WTC11 (cell line): ENCODE measurements at regions not wholly inside any gene's neighbourhood (a gene's known extent, or its start where the extent isn't known, plus 50 kb on each side); places are given as distances from the start of the nearest gene placed in this dataset.
A peak's percentile ranks its signal among the peaks of the same experiment; 100 is the strongest.
"Not testable (repeated sequence)": the region's sequence is repeated elsewhere in the genome, so short reads cannot be mapped to it uniquely, and the experiment has no call there.

Experiments used
- ATAC-seq: fragments of 200-7000 bp; cut with Tn5 transposase; 2 replicates; pipeline ENCODE4 v1.10.0; 2021; ENCODE audit warnings: mild to moderate bottlenecking, moderate library complexity
- CTCF ChIA-PET: fragments of 300-600 bp; sonication (Branson Sonifier 250); formaldehyde crosslinking; loops from one replicate; lab custom pipeline; 2021; ENCODE audit warnings: antibody characterized with exemption; lab: Charles Lee
- POLR2A ChIA-PET: fragments of 350-600 bp; sonication (Branson Sonifier 250); formaldehyde crosslinking; loops from one replicate; lab custom pipeline; 2021; ENCODE audit warnings: antibody characterized with exemption; lab: Charles Lee
- DNase-seq: peaks from one replicate; pipeline ENCODE4 v3.0.0; 2021; ENCODE audit warnings: low spot score
- H3K27ac Mint-ChIP-seq: 2 replicates; pipeline ENCODE4 v1.8.0; 2021; ENCODE audit warnings: mixed read lengths
- H3K27me3 Mint-ChIP-seq: 2 replicates; pipeline ENCODE4 v1.8.0; 2021; ENCODE audit warnings: low read depth, mild to moderate bottlenecking, moderate library complexity, mixed read lengths
- H3K36me3 Mint-ChIP-seq: 2 replicates; pipeline ENCODE4 v1.8.0; 2021; ENCODE audit warnings: mixed read lengths
- H3K4me1 Mint-ChIP-seq: 2 replicates; pipeline ENCODE4 v1.8.0; 2022; ENCODE audit warnings: mixed read lengths
- H3K4me3 Mint-ChIP-seq: 2 replicates; pipeline ENCODE4 v1.8.0; 2021; ENCODE audit warnings: mild to moderate bottlenecking, moderate library complexity, mixed read lengths
- H3K9me3 Mint-ChIP-seq: 2 replicates; pipeline ENCODE4 v1.8.0; 2021; ENCODE audit warnings: mixed read lengths
- E2F4 ChIP-seq: sonication (generic); formaldehyde crosslinking; IDR thresholded peaks from 2 replicates; pipeline ENCODE4 v1.8.1; 2022; ENCODE audit warnings: low read depth, mild to moderate bottlenecking, moderate library complexity, missing genetic modification reagents, borderline replicate concordance
- E2F5 ChIP-seq: sonication (generic); formaldehyde crosslinking; IDR thresholded peaks from 2 replicates; pipeline ENCODE4 v1.8.1; 2022; ENCODE audit warnings: mild to moderate bottlenecking, moderate library complexity, missing genetic modification reagents
- FOXJ3 ChIP-seq: sonication (generic); formaldehyde crosslinking; IDR thresholded peaks from 2 replicates; pipeline ENCODE4 v1.9.0; 2021; ENCODE audit warnings: missing genetic modification reagents, mild to moderate bottlenecking, borderline replicate concordance
- FOXK1 ChIP-seq: sonication (generic); formaldehyde crosslinking; IDR thresholded peaks from 2 replicates; pipeline ENCODE4 v1.8.0; 2022; ENCODE audit warnings: mild to moderate bottlenecking, moderate library complexity, missing genetic modification reagents
- FOXP4 ChIP-seq: sonication (generic); formaldehyde crosslinking; IDR thresholded peaks from 2 replicates; pipeline ENCODE4 v1.8.0; 2022; ENCODE audit warnings: mild to moderate bottlenecking, missing genetic modification reagents
- JAZF1 ChIP-seq: fragments of 250-450 bp; sonication (Bioruptor Pico); IDR thresholded peaks from 2 replicates; pipeline ENCODE4 v1.9.0; 2021; ENCODE audit warnings: moderate library complexity, mild to moderate bottlenecking, inconsistent platforms
- MYBL2 ChIP-seq: sonication (generic); formaldehyde crosslinking; IDR thresholded peaks from 2 replicates; pipeline ENCODE4 v1.8.1; 2023; ENCODE audit warnings: mild to moderate bottlenecking, moderate library complexity, missing genetic modification reagents
- NR1H2 ChIP-seq: sonication (generic); formaldehyde crosslinking; IDR thresholded peaks from 2 replicates; pipeline ENCODE4 v1.9.0; 2021; ENCODE audit warnings: mild to moderate bottlenecking, moderate library complexity, missing genetic modification reagents
- RELA ChIP-seq: sonication (generic); formaldehyde crosslinking; IDR thresholded peaks from 2 replicates; pipeline ENCODE4 v1.8.1; 2022; ENCODE audit warnings: missing genetic modification reagents, mild to moderate bottlenecking, borderline replicate concordance
- TEAD4 ChIP-seq: sonication (generic); formaldehyde crosslinking; IDR thresholded peaks from 2 replicates; pipeline ENCODE4 v1.8.0; 2022; ENCODE audit warnings: mild to moderate bottlenecking, missing genetic modification reagents
- TP53 ChIP-seq: sonication (generic); formaldehyde crosslinking; IDR thresholded peaks from 2 replicates; pipeline ENCODE4 v1.8.1; 2023; ENCODE audit warnings: mild to moderate bottlenecking, missing genetic modification reagents
- ZMAT4 ChIP-seq: fragments of 250-450 bp; sonication (Bioruptor Pico); IDR thresholded peaks from 2 replicates; pipeline ENCODE4 v1.9.0; 2021; ENCODE audit warnings: mild to moderate bottlenecking
- ZNF121 ChIP-seq: sonication (generic); formaldehyde crosslinking; IDR thresholded peaks from 2 replicates; pipeline ENCODE4 v1.8.0; 2023; ENCODE audit warnings: missing genetic modification reagents
- ZNF263 ChIP-seq: sonication (generic); formaldehyde crosslinking; IDR thresholded peaks from 2 replicates; pipeline ENCODE4 v1.8.1; 2022; ENCODE audit warnings: low read depth, mild to moderate bottlenecking, moderate library complexity, missing genetic modification reagents
- ZNF317 ChIP-seq: sonication (generic); formaldehyde crosslinking; IDR thresholded peaks from 2 replicates; pipeline ENCODE4 v1.8.1; 2023; ENCODE audit warnings: low read depth, mild to moderate bottlenecking, moderate library complexity, missing genetic modification reagents, borderline replicate concordance
- ZNF396 ChIP-seq: fragments of 250-450 bp; sonication (Bioruptor Pico); IDR thresholded peaks from 2 replicates; pipeline ENCODE4 v1.8.0; 2021; ENCODE audit warnings: mild to moderate bottlenecking, moderate library complexity, borderline replicate concordance
- ZSCAN18 ChIP-seq: fragments of 250-450 bp; sonication (Bioruptor Pico); IDR thresholded peaks from 2 replicates; pipeline ENCODE4 v2.1.2; 2022; ENCODE audit warnings: mild to moderate bottlenecking, moderate library complexity
- TF ChIP-seq, protein P1 (sequence below): sonication (generic); formaldehyde crosslinking; IDR thresholded peaks from 2 replicates; pipeline ENCODE4 v1.8.1; 2023; ENCODE audit warnings: mild to moderate bottlenecking, missing genetic modification reagents, moderate library complexity
- TF ChIP-seq, protein P2 (sequence below): sonication (generic); formaldehyde crosslinking; IDR thresholded peaks from 2 replicates; pipeline ENCODE4 v1.8.1; 2023; ENCODE audit warnings: mild to moderate bottlenecking, moderate library complexity, missing genetic modification reagents
- TF ChIP-seq, protein P3 (sequence below): sonication (generic); formaldehyde crosslinking; IDR thresholded peaks from 2 replicates; pipeline ENCODE4 v1.8.0; 2023; ENCODE audit warnings: missing genetic modification reagents
- TF ChIP-seq, protein P4 (sequence below): fragments of 250-450 bp; sonication (Bioruptor Pico); conservative IDR thresholded peaks from 2 replicates; pipeline ENCODE4 v1.9.0; 2021; ENCODE audit warnings: mild to moderate bottlenecking

DNA sequence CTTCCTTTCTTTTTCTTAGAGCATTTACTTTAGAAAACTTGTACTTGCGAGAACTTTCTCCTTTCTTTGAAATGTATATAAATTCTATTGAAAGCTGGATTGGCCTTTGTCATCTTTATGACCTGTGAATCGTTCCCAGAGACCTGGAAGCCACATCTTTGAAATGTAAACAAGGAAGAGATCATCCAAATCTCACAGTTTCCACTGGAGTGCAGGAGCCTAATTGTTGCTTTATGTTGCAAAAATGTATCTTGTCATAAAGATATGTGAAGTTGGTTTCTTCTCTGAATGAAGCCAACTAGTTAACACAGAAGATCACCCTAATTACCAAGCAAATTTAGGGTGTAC, 1101.8 kb downstream of the TAF11L14 start:
- Mint-ChIP-seq H3K27me3 (peaks cover 5% of the 10 kb centered on the region; the same call in 1 of the 2 replicates), H3K36me3 (peaks cover 15% of the 10 kb centered on the region), H3K9me3 (peaks cover 15% of the 10 kb centered on the region), H3K4me1 (peaks cover 56% of the 10 kb centered on the region), H3K4me3 (peak overlapping the region; percentile 38), H3K27ac (peak overlapping the region; percentile 67)
- POLR2A ChIA-PET, result no interaction called here
- DNase-seq (no peak), ATAC-seq (peak; percentile 38)
- TF ChIP-seq ZNF121 (CRISPR knock-in tag) (no peak), E2F4 (CRISPR knock-in tag) (no peak), ZMAT4 (CRISPR knock-in tag) (peak; percentile 64; the same call in 1 of the 2 replicates), MYBL2 (CRISPR knock-in tag) (no peak), RELA (CRISPR knock-in tag) (no peak), FOXP4 (CRISPR knock-in tag) (peak; percentile 22; the same call in 1 of the 2 replicates), TEAD4 (CRISPR knock-in tag) (no peak), ZNF396 (no peak), FOXK1 (CRISPR knock-in tag) (peak; percentile 72), TP53 (CRISPR knock-in tag) (no peak), E2F5 (CRISPR knock-in tag) (no peak), JAZF1 (0 out of 2 replicates have a peak, but pooled peaks have one; percentile 59), FOXJ3 (CRISPR knock-in tag) (no peak), ZSCAN18 (no peak), ZNF263 (no peak), NR1H2 (CRISPR knock-in tag) (no peak), ZNF317 (no peak)
- TF ChIP-seq, protein P1, sequence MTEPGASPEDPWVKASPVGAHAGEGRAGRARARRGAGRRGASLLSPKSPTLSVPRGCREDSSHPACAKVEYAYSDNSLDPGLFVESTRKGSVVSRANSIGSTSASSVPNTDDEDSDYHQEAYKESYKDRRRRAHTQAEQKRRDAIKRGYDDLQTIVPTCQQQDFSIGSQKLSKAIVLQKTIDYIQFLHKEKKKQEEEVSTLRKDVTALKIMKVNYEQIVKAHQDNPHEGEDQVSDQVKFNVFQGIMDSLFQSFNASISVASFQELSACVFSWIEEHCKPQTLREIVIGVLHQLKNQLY (CRISPR knock-in tag), result no peak
- TF ChIP-seq, protein P2, sequence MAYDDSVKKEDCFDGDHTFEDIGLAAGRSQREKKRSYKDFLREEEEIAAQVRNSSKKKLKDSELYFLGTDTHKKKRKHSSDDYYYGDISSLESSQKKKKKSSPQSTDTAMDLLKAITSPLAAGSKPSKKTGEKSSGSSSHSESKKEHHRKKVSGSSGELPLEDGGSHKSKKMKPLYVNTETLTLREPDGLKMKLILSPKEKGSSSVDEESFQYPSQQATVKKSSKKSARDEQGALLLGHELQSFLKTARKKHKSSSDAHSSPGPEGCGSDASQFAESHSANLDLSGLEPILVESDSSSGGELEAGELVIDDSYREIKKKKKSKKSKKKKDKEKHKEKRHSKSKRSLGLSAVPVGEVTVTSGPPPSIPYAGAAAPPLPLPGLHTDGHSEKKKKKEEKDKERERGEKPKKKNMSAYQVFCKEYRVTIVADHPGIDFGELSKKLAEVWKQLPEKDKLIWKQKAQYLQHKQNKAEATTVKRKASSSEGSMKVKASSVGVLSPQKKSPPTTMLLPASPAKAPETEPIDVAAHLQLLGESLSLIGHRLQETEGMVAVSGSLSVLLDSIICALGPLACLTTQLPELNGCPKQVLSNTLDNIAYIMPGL (CRISPR knock-in tag), result no peak
- TF ChIP-seq, protein P3, sequence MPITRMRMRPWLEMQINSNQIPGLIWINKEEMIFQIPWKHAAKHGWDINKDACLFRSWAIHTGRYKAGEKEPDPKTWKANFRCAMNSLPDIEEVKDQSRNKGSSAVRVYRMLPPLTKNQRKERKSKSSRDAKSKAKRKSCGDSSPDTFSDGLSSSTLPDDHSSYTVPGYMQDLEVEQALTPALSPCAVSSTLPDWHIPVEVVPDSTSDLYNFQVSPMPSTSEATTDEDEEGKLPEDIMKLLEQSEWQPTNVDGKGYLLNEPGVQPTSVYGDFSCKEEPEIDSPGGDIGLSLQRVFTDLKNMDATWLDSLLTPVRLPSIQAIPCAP (CRISPR knock-in tag), result no peak
- TF ChIP-seq, protein P4, sequence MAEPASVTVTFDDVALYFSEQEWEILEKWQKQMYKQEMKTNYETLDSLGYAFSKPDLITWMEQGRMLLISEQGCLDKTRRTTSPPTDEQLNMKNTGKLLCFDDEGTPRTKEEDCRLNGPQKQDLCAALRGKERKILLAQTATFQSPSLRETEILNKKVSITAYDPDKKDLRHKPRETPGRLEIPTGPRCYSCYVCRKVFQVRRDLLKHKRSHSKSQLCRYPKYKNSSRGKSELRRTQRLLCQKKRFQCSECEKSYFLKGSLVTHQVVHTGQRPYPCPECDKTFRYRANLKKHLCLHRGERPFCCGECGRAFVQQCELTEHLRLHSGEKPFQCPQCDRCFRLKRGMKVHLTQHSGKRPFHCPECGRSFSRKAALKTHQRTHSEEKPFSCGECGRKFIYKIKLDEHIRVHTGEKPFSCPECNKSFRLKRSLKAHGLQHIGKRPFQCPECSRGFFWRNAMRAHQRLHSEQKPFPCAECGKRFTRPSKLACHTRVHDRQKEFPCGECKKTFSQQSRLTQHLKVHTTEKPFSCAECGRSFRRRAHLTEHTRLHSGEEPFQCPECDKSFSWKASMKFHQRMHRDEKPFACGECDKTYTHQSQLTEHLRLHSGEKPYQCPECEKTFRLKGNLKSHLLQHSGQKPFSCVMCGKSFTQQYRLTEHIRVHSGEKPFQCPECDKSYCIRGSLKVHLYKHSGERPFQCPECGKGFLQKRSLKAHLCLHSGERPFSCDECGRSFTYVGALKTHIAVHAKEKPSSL (CRISPR knock-in tag), result no peak
- CTCF ChIA-PET, result interaction anchor here (0.7 to 0.9 kb wide), 2 partner anchors 342 to 1865 kb away, joined by 3 to 5 read pairs; no protein-coding TSS in a partner anchor

DNA sequence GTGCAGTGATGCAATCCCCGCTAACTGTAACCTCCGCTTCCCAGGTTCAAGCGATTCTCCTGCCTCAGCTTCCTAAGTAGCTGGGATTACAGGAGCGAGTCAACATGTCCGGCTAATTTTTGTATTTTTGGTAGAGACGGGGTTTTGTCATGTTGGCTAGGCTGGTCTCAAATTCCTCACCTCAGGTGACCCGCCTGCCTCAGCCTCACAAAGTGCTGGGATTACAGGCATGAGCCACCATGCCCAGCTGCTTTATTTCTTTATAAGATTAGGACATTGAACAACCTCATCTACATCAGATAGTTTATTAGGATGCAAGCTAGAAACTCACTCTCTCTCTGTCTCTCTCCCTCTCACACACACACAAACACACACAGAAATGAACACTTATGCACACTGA, 1102.5 kb downstream of the TAF11L14 start:
- peak overlapping the region; percentile 67 for H3K27ac Mint-ChIP-seq
- POLR2A ChIA-PET, DNase-seq, H3K27me3 Mint-ChIP-seq: not testable (repeated sequence)
- peaks cover 13% of the 10 kb centered on the region for H3K9me3 Mint-ChIP-seq
- H3K4me1 Mint-ChIP-seq, result peaks cover 56% of the 10 kb centered on the region
- peak; percentile 13 for ATAC-seq
- CTCF ChIA-PET, result interaction anchor here (0.9 kb wide), 1 partner anchor 342 kb away, joined by 5 read pairs; no protein-coding TSS in a partner anchor
- peaks cover 13% of the 10 kb centered on the region for H3K36me3 Mint-ChIP-seq
- peak overlapping the region; percentile 38 for H3K4me3 Mint-ChIP-seq
